H1 (cell line): ENCODE measurements at regions not wholly inside any gene's neighbourhood (a gene's known extent, or its start where the extent isn't known, plus 50 kb on each side); places are given as distances from the start of the nearest gene placed in this dataset.

Experiments used
- ASH2L ChIP-seq: fragments of 200-600, 300-600 bp; sonication (generic); IDR thresholded peaks from one replicate; pipeline ENCODE4 v1.7.1; 2017; ENCODE audit warnings: low read length
- BCL11A ChIP-seq, 2 experiments: IDR thresholded peaks; one replicate each; pipeline ENCODE4 v1.6.1; 2011; ENCODE audit warnings: low read depth in 2 of 2, low read length in 2 of 2, mild to moderate bottlenecking in 2 of 2
- BRCA1 ChIP-seq: IDR thresholded peaks from 2 replicates; pipeline ENCODE4 v1.6.1; 2012; ENCODE audit warnings: low read depth, low read length, improper control_type of control experiment
- CBX8 ChIP-seq: fragments of 300-800, 300-1000 bp; sonication (generic); IDR thresholded peaks from 2 replicates; pipeline ENCODE4 v1.7.1; 2016; ENCODE audit warnings: low read depth, low read length, borderline replicate concordance
- CEBPB ChIP-seq: IDR thresholded peaks from 2 replicates; pipeline ENCODE4 v1.6.1; 2012; ENCODE audit warnings: low read depth, low read length
- CHD2 ChIP-seq: IDR thresholded peaks from 2 replicates; pipeline ENCODE4 v1.6.1; 2012; ENCODE audit warnings: low read length, improper control_type of control experiment
- CREB1 ChIP-seq: IDR thresholded peaks from 2 replicates; pipeline ENCODE4 v1.6.1; 2012; ENCODE audit warnings: inconsistent platforms
- EP300 ChIP-seq, 2 experiments: IDR thresholded peaks; 1 replicate in 1 of 2; 2 replicates in 1 of 2; pipeline ENCODE4 v1.6.1; 2011 to 2012; ENCODE audit warnings: low read depth in 2 of 2, low read length in 2 of 2, mild to moderate bottlenecking in 2 of 2, borderline replicate concordance in 1 of 2, inconsistent platforms in 1 of 2, moderate library complexity in 1 of 2
- EZH2 ChIP-seq: fragments of 200-600 bp; sonication (generic); IDR thresholded peaks from 2 replicates; pipeline ENCODE4 v1.7.1; 2012; ENCODE audit warnings: low read depth, mild to moderate bottlenecking, moderate library complexity, low read length, inconsistent platforms; ENCODE audit not compliant: severe bottlenecking
- JUN ChIP-seq: IDR thresholded peaks from 2 replicates; pipeline ENCODE4 v1.6.1; 2011; ENCODE audit warnings: low read depth, mild to moderate bottlenecking, improper control_type of control experiment, low read length
- KDM1A ChIP-seq: fragments of 200-600, 300-600 bp; sonication (generic); IDR thresholded peaks from 2 replicates; pipeline ENCODE4 v1.7.1; 2016; ENCODE audit warnings: mild to moderate bottlenecking, low read length, borderline replicate concordance
- KDM4A ChIP-seq: IDR thresholded peaks from one replicate; pipeline ENCODE4 v1.7.1; 2012; ENCODE audit warnings: low read depth, mild to moderate bottlenecking, moderate library complexity, low read length, inconsistent platforms; ENCODE audit not compliant: severe bottlenecking
- NANOG ChIP-seq: IDR thresholded peaks from 2 replicates; pipeline ENCODE4 v1.6.1; 2011; ENCODE audit warnings: low read length, low read depth, mild to moderate bottlenecking, inconsistent platforms; ENCODE audit not compliant: insufficient read depth, poor library complexity, severe bottlenecking
- SP1 ChIP-seq: IDR thresholded peaks from 2 replicates; pipeline ENCODE4 v1.6.1; 2011; ENCODE audit warnings: low read depth, low read length
- TAF1 ChIP-seq: IDR thresholded peaks from 2 replicates; pipeline ENCODE4 v1.6.1; 2011; ENCODE audit warnings: mild to moderate bottlenecking, low read depth, low read length
- ZNF274 ChIP-seq: IDR thresholded peaks from 2 replicates; pipeline ENCODE4 v1.7.0; 2012; ENCODE audit warnings: low read length, borderline replicate concordance; ENCODE audit errors: extremely low read depth
- TF ChIP-seq, protein P1 (sequence below): IDR thresholded peaks from 2 replicates; pipeline ENCODE4 v1.6.1; 2011; ENCODE audit warnings: low read depth, mild to moderate bottlenecking, low read length; ENCODE audit not compliant: insufficient read depth
- TF ChIP-seq, protein P2 (sequence below), 3 experiments: IDR thresholded peaks; 1 replicate in 2 of 3; 2 replicates in 1 of 3; pipeline versions ENCODE4 v1.5.1 to v1.6.1; 2011; ENCODE audit warnings: low read length in 3 of 3, mild to moderate bottlenecking in 3 of 3, inconsistent platforms in 2 of 3, low read depth in 1 of 3, moderate library complexity in 1 of 3; ENCODE audit not compliant: insufficient read depth in 1 of 3; ENCODE audit errors: control extremely low read depth in 1 of 3

DNA sequence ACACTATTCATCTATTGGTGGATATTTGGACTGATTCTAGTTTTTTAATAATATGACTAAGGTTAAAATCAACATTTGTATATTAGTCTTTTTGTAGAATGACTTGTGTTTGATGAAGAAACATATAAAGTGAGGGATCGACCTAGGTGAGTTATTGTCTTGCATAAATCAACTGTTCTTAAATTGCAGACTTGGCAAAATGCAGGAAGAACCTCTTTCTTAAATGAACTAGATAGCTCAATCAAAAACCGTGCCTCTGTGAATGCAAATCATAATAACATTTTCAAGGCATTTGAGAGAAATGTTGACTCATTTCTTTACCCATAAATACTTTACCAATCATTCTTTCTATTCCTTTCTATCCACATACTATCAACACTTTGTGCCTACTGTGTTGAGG, 101.5 kb upstream of the ANK3 start (continued):
- no peak for TF ChIP-seq BRCA1
- TF ChIP-seq, protein P1, sequence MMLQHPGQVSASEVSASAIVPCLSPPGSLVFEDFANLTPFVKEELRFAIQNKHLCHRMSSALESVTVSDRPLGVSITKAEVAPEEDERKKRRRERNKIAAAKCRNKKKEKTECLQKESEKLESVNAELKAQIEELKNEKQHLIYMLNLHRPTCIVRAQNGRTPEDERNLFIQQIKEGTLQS, result no peak
- no peak for TF ChIP-seq ZNF274
- TF ChIP-seq CREB1, result no peak
- no peak for TF ChIP-seq EZH2
- no peak for TF ChIP-seq KDM1A
- TF ChIP-seq KDM4A, result no peak
- TF ChIP-seq, protein P2, sequence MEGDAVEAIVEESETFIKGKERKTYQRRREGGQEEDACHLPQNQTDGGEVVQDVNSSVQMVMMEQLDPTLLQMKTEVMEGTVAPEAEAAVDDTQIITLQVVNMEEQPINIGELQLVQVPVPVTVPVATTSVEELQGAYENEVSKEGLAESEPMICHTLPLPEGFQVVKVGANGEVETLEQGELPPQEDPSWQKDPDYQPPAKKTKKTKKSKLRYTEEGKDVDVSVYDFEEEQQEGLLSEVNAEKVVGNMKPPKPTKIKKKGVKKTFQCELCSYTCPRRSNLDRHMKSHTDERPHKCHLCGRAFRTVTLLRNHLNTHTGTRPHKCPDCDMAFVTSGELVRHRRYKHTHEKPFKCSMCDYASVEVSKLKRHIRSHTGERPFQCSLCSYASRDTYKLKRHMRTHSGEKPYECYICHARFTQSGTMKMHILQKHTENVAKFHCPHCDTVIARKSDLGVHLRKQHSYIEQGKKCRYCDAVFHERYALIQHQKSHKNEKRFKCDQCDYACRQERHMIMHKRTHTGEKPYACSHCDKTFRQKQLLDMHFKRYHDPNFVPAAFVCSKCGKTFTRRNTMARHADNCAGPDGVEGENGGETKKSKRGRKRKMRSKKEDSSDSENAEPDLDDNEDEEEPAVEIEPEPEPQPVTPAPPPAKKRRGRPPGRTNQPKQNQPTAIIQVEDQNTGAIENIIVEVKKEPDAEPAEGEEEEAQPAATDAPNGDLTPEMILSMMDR (IDR thresholded peaks at IDR 0.05; ENCODE audit: control extremely low read depth in 1 of 3, insufficient read depth in 1 of 3, low read depth in 1 of 3, low read length in 3 of 3), result no peak
- no peak for TF ChIP-seq EP300 (IDR thresholded peaks at IDR 0.05; ENCODE audit: borderline replicate concordance in 1 of 2, low read depth in 2 of 2, low read length in 2 of 2)
- no peak for TF ChIP-seq BCL11A (IDR thresholded peaks at IDR 0.05; ENCODE audit: low read depth in 2 of 2, low read length in 2 of 2)
- TF ChIP-seq ASH2L, result no peak
- no peak for TF ChIP-seq NANOG
- TF ChIP-seq CHD2, result no peak
- no peak for TF ChIP-seq SP1
- no peak for TF ChIP-seq CBX8
- TF ChIP-seq CEBPB, result no peak
- no peak for TF ChIP-seq JUN
- no peak for TF ChIP-seq TAF1
